AG08395 (cell line): ENCODE measurements at regions not wholly inside any gene's neighbourhood (a gene's known extent, or its start where the extent isn't known, plus 50 kb on each side); places are given as distances from the start of the nearest gene placed in this dataset.

Experiments used
- DNase-seq: peaks from one replicate; pipeline ENCODE4 v3.0.0; 2012; ENCODE audit warnings: mixed read lengths, low spot score

DNA sequence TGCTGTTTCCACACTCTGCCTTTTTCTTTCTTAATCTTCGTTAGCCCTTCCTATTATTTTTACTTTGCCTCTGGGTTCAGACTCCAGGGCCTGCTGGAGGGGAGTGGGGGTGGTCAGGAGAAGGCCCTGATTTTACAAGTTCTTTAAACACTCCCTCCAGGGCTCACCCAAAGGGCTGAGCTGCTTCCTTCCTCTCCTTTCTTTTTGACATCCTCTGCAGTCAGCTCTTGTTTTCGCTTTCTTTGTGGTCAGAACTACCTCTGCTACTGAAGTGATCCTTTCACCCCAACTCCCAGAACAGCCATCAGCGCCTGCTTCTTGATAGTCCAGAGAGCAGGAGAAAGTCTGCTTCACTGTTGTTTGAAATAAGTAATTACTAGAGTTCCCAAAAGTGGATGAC lies 925.7 kb downstream of the EPHA4 start:
- no peak for DNase-seq

GRCh38 chr2:220648628-220649027 lies 923.5 kb downstream of the EPHA4 start:
- DNase-seq, result no peak

- DNase-seq, result no peak
Observed at GRCh38 chr2:220653776-220654175, 918.3 kb downstream of the EPHA4 start.

DNA sequence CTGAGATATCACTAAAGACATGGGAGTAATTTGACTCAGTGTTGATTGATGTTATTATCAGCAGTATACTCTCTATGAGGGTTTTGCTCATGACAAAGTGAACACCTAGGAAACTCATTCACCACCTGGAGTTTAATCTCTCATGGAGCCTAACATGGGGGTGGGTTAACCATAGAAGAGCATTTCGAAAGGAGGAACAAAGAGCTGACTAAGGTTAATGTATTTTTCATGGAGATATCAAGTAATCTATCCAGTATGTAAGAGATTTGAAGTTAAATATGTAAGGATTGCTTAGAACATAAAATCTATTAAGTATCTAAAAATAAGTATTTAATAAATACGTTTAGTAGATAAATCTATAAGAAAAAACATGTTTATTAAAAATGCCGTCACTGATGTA lies 917.8 kb downstream of the EPHA4 start:
- DNase-seq, result no peak

DNA sequence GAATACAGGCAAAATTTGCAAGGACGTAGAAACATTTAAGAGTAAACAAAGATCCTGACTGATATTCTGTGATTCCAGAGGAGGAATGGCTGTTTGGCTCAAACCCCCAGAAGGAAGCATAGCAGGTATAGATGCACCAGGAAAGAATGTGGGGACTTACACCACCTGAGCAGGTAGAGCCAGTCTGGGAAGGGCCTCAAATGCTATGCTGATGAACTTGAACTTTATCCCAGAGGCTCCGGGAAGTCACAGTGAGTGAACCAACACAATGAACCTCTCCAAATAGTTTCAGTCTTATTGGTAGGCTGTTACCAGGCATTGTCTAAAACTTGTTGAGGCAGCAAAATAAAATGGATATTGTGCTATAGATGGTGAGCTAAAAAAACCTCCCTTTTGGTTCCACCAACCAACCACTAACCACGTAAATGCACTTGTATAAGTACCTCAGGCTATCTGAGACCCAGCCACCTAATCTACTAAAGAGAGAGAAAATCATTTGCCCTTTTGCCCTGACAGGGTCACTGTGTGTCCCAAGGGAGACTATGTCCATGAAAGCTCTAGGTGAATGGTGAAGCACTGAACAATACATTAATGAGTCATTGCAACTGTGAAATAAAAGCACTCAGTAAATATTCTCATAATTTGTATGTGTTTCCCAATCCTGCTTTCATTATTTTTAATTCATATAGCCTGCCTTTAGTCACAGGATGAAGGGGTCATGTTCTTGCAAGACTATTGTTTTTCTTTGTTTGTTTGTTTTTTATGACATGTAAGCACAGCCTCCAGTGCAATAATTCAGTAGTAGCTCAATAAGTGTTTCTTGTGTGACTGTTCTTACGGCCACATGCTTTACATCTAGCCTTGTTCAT lies 911.6 kb downstream of the EPHA4 start:
- no peak for DNase-seq

DNA sequence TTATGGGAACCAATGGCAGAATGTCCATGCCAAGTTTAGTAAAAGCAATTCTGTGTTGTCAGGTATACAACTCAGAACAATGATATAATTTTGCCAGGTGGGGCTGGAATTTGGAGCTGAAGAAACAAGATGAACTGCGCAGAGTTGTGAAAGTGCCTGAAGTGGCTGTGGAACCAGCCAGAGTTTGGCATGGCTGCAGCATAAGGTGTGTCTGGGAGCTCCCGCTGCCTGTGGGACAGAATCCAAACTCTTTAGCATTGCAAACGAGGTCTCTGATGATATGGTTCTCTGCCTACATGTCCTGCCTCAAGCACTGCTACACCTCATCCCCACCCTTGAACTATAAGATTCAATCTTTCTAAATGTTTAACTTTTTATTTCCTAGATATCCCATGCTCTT lies 909.7 kb downstream of the EPHA4 start:
- DNase-seq, result no peak

GRCh38 chr2:220663065-220663464 lies 909.0 kb downstream of the EPHA4 start:
- no peak for DNase-seq

DNA sequence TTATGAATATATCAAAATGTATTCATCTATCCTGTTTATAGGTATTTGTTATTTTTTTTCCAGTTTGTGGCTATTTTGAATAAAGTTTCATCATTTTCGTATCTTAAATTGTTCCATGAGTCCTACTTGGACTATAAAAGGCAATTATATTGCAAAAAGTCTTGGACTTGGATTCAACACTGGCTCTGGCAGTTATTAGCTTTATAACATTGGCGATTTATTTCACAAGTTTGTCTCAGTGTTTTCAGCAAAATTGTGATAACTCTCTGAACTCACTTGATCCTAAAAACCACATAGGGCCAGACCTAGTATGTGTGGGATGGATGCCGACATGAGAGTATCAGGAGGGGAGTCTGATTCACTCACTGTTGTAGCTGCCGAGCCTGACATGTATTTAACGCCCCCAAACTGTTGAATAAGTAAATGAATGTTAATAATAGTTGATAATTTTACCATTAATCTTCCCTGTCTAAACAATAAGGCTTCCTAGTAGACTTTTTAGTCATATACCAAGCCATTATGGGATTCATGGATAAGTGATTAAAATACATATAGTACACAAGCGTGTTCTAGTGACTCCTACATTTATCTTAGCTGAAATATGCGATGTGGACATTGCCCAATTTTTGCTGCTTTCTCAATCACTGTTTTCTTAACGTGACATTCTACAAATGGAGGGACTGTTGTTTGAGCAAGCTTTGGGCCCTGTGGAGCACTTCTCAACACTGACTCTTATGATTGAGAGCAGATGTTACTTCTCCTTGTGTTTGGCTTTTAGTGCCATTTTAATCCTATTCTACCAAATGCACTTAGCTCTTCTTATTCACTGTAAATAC lies 907.6 kb downstream of the EPHA4 start:
- no peak for DNase-seq

DNA sequence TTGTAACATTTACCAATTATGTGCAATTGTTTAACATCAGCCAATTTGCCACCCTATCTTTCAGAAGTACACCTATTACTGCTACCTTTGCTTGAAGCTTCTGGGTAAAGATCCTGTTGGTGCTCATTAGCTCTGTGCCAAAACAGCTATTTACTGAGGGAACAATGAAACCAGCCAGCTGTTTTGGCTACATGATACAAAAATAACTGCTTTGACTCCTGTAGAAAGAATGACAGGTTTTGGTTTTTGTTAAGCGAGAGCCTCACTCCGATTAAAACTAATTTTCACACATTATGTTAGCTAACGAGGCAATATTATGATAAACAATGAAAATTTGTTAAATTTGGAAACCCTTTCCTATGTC lies 907.0 kb downstream of the EPHA4 start:
- no peak for DNase-seq

DNA sequence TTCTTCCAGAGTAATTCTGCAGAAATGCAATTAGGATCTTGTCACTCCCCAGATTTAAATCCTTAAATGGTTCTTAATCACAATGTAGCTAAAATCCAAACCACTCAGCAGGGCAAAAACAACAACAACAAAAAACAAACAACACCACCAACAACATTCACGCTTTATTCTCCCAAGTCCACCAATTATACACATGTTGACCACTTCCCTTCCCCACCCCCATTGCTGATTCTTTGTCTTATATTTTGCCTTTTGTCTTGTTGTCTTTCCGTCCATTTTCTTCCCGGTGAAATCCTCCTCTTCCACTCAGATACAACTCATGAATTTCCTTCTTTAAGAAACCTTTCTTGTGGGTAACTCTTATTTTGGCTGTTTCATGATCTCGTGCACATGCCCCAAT lies 902.8 kb downstream of the EPHA4 start:
- no peak for DNase-seq

DNA sequence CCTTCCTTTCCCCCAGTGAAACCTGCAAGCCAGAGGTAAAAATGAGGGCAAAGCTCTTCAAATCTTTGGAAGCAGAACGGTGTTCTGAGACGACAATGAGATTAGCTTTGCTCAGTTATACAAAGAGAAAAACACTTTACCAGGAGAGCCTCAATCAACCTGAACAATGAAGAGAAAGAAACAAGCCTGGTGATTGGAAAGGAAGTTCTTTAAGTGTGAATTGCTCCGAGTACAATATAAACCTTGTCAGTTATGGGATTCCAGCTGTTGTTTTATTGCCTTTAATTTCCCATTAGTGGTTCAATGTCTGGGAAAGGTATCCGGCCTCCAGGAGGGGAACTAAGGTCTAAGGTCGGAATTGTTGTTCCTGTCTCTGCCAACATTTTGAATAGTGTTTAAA lies 901.6 kb downstream of the EPHA4 start:
- DNase-seq, result no peak

- DNase-seq, result no peak
Observed at GRCh38 chr2:220673151-220673874, 898.8 kb downstream of the EPHA4 start.

DNA sequence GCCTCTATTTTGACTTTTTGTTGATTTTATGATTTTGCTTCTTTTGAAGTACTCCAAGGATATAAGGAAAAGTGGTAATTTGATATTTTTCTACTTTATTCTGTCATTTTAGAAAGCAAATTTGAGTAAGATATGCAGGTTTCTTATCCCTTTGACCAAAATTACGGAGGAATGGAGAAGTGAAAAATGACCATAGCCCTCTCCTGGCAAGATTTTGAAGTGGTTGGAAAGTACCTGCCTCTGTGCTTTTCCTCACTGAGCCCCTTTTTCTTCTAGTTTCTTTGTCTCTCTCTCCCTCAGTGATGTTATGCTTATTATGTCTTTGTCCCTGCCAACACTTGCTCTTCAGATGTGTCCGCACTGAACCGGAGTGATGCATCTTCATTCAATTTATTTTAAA lies 898.1 kb downstream of the EPHA4 start:
- no peak for DNase-seq

DNA sequence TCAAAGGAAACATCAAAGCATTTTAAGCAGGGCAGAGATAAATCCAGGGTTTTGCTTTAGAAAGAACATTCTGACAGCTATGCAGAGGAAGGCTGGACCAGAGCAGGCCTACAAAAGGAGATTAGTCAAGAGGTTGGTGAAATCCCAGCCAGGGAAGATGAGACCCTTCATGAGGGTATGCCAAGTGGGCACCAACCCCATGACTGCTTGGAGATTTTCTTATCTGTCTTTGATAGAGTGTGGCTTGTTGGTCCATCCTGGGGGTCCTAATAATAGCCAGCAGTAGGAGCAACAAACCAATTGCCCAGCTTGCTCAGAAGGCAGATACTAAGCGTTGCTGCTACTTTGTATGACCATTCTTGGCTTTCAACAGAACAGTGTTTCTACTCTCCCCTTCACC lies 895.4 kb downstream of the EPHA4 start:
- DNase-seq, result no peak

GRCh38 chr2:220678943-220679342 lies 893.2 kb downstream of the EPHA4 start:
- DNase-seq, result no peak

DNA sequence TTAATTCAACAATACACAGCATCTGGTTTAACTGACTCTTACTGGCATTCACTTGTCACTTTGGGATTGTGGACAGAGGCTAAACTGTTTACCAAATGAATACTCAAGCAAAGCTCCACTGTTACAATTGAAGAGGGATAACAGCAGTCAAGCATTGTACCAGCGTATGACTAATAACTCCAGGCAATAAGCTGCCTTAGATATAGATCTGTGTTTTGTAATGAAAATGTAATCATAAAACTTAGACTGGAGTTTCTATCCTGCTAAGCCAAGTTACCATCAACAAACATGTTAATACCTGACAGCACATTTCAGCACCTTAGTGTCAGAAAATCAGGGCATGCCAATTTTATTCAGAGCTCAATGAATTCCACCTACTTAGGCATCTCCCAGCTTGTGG lies 889.5 kb downstream of the EPHA4 start:
- no peak for DNase-seq

GRCh38 chr2:220684099-220684498 lies 888.0 kb downstream of the EPHA4 start:
- DNase-seq, result no peak

DNA sequence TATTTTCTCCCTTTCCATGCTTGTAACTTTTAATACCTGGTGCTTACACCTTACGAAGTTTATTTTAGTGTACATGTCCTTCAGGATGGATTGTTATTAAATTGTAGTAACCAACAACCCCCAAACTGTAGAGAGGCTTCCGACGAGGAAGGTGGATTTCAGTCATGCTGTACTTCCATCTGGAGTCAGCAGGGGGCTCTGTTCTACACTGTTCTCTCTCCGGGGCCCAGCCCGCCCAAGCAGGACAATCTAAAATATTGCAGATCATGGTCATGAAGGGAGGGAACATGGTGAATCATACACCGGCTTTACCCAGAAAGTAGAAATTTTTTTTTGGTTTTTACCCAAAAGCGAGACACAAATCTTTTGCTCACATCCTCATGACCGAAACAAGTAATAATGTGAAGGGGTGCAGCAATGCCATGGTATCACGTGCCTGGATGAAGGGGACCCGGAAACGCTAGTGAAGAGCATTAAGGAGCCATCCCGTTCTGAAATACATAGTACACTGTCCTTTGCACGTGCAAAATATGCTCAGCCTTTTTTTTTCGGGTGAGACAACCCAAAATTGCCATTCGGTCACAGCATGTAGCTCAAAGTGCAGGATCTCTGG lies 884.8 kb downstream of the EPHA4 start:
- DNase-seq, result peak; percentile 67

DNA sequence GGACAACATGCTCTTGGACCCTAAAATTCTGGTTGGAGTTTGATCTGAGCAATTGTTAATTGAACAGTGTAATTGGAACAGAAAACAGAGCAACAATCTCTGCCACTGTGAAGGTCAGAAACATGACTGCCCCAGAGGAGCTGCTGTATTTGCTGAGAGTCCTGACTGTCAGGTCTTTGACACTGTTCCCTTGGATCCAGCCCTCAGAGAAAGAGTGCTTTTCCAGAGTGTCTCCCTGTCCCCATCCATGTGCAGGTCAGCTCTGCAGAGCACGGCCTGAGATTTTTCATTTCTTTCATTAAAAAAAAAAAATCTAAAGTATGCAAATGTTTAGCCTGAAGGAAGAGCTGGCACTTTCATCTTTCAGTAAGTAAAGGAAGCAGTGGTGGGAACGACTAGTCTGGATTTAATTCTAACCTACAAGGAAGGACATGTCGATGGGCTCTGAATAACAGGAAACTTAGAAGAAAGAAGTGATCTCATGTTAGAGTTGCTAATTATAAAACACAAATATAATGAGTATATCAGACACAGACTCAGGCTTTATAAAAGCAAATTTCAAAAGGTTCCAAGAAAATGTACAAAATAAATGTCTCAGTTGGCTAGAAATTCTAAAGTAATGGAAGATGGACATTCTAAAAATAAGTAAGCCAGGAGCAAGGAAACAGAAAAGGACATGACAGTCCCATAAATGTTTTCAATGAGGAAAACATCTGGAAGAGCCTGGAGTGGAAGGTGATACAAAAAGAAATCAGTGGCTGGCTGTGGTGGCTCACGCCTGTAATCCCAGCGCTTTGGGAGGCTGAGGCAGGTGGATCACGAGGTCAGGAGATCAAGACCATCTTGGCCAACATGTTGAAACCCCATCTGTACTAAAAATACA lies 876.5 kb downstream of the EPHA4 start:
- DNase-seq, result no peak

- DNase-seq, result no peak
Observed at GRCh38 chr2:220696280-220696669, 875.8 kb downstream of the EPHA4 start.

DNA sequence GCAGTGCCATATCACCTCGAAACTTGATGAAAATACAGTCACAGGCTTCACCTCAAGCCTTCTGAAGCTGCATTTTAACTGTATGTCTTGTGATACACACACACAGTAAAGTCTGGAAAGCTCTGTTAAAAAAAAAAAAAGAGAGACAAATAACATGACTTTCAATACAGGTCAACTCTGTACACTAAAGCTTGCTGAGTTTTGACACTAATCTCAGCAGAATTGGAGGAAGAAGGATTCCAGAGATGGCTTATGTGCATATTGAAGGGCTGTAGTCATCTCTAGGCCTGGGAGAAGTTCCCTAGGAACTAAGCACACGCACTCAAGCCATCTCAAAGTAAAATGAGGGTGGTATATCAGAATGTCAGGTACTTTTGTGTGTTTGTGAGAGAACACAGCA lies 875.1 kb downstream of the EPHA4 start:
- no peak for DNase-seq
